Keratinocyte (primary cell): ENCODE measurements at regions not wholly inside any gene's neighbourhood (a gene's known extent, or its start where the extent isn't known, plus 50 kb on each side); places are given as distances from the start of the nearest gene placed in this dataset.

Experiments used
- DNase-seq: peaks from one replicate; pipeline ENCODE4 v3.0.0-alpha.2; 2011; ENCODE audit warnings: low read depth, missing footprints, low spot score
- FAIRE-seq: peaks from 2 replicates; lab custom pipeline; 2011; peaks lifted over from hg19 to GRCh38; lab: Jason Lieb, UNC
- H2AFZ ChIP-seq: 2 replicates; pipeline ENCODE4 v1.6.0; 2012; ENCODE audit warnings: low read length, control low read depth, inconsistent platforms; ENCODE audit not compliant: control insufficient read depth
- H3K27ac ChIP-seq: 2 replicates; pipeline ENCODE4 v1.5.1; 2011; ENCODE audit warnings: low read length; ENCODE audit not compliant: control insufficient read depth, insufficient read depth
- H3K27me3 ChIP-seq: 3 replicates; pipeline ENCODE4 v1.6.0; 2011; ENCODE audit warnings: low read length; ENCODE audit not compliant: control insufficient read depth, insufficient read depth; ENCODE audit errors: extremely low read depth
- H3K36me3 ChIP-seq, 2 experiments: 2 replicates in 1 of 2; 3 replicates in 1 of 2; pipeline ENCODE4 v1.5.1; 2011; ENCODE audit warnings: low read length in 2 of 2, mild to moderate bottlenecking in 1 of 2; ENCODE audit not compliant: control insufficient read depth in 2 of 2, insufficient read depth in 2 of 2; ENCODE audit errors: extremely low read depth in 1 of 2
- H3K4me1 ChIP-seq: 3 replicates; pipeline ENCODE4 v1.5.1; 2011; ENCODE audit warnings: low read length; ENCODE audit not compliant: control insufficient read depth, insufficient read depth; ENCODE audit errors: extremely low read depth
- H3K4me2 ChIP-seq: 3 replicates; pipeline ENCODE4 v1.6.0; 2011; ENCODE audit warnings: low read depth, low read length; ENCODE audit not compliant: control insufficient read depth, insufficient read depth; ENCODE audit errors: extremely low read depth
- H3K4me3 ChIP-seq, 3 experiments: fragments of 200-600 bp in 1 of 3; sonication (generic) in 1 of 3; 2 replicates in 2 of 3; 3 replicates in 1 of 3; pipeline ENCODE4 v1.5.1; 2011 to 2016; ENCODE audit warnings: low read length in 3 of 3, mild to moderate bottlenecking in 3 of 3, control low read depth in 2 of 3, inconsistent platforms in 1 of 3, low read depth in 1 of 3, mixed read lengths in 1 of 3, mixed run types in 1 of 3, moderate library complexity in 1 of 3; ENCODE audit not compliant: control insufficient read depth in 2 of 3, insufficient read depth in 2 of 3; ENCODE audit errors: extremely low read depth in 1 of 3
- H3K79me2 ChIP-seq: 2 replicates; pipeline ENCODE4 v1.6.0; 2012; ENCODE audit warnings: low read length; ENCODE audit not compliant: control insufficient read depth, insufficient read depth
- H3K9ac ChIP-seq: 3 replicates; pipeline ENCODE4 v1.6.0; 2011; ENCODE audit warnings: low read length; ENCODE audit not compliant: control insufficient read depth, insufficient read depth; ENCODE audit errors: extremely low read depth
- H3K9me1 ChIP-seq: 3 replicates; pipeline ENCODE4 v1.6.0; 2011; ENCODE audit warnings: low read length; ENCODE audit not compliant: control insufficient read depth, insufficient read depth; ENCODE audit errors: extremely low read depth
- H3K9me3 ChIP-seq: 2 replicates; pipeline ENCODE4 v1.5.1; 2012; ENCODE audit warnings: low read depth, low read length; ENCODE audit not compliant: control insufficient read depth
- H4K20me1 ChIP-seq: 3 replicates; pipeline ENCODE4 v1.6.0; 2011; ENCODE audit warnings: low read length; ENCODE audit not compliant: control insufficient read depth, insufficient read depth; ENCODE audit errors: extremely low read depth
- CTCF ChIP-seq, 3 experiments: IDR thresholded peaks in 1 of 3; conservative IDR thresholded peaks in 1 of 3; optimal IDR thresholded peaks in 1 of 3; 2 replicates in 2 of 3; 3 replicates in 1 of 3; pipeline versions ENCODE3 to v1.5.1; 2011; ENCODE audit warnings: low read length in 3 of 3, mild to moderate bottlenecking in 3 of 3, moderate library complexity in 2 of 3, control low read depth in 1 of 3, inconsistent platforms in 1 of 3; ENCODE audit not compliant: insufficient read depth in 2 of 3; ENCODE audit errors: extremely low read depth in 1 of 3
- EZH2 ChIP-seq: IDR thresholded peaks from one replicate; pipeline ENCODE4 v1.6.1; 2012; ENCODE audit warnings: inconsistent platforms, mild to moderate bottlenecking, low read length, moderate library complexity
- dilution Hi-C: fragments of 300-500 bp; cut with MboI; formaldehyde crosslinking; loops from one replicate; pipeline ENCODE4 v1.7.0; 2020; ENCODE audit warnings: low sequenced_read_pairs; ENCODE audit not compliant: extremely low pct_ligation_motif_present

GRCh38 chr7:52423251-52423650, 612.2 kb upstream of the POM121L12 start:
- Histone ChIP-seq H3K9ac (no peak overlapping the region), H3K27ac (no peak overlapping the region), H3K9me1 (no peaks in the 10 kb centered on the region), H2AFZ (no peak overlapping the region), H3K36me3 (no peaks in the 10 kb centered on the region), H3K4me3 (no peak overlapping the region), H3K9me3 (no peaks in the 10 kb centered on the region), H3K27me3 (no peaks in the 10 kb centered on the region), H3K4me2 (no peak overlapping the region), H3K79me2 (no peaks in the 10 kb centered on the region), H3K4me1 (no peaks in the 10 kb centered on the region), H4K20me1 (no peaks in the 10 kb centered on the region)
- no peak for DNase-seq
- dilution Hi-C loops = no loop called here
- FAIRE-seq = no peak
- TF ChIP-seq EZH2 (no peak), CTCF (optimal IDR thresholded peaks at IDR 0.05 in 1 of 3, IDR thresholded peaks at IDR 0.05 in 1 of 3, conservative IDR thresholded peaks at IDR 0.05 in 1 of 3; ENCODE audit: extremely low read depth in 1 of 3, insufficient read depth in 2 of 3, low read length in 3 of 3) (no peak)

DNA sequence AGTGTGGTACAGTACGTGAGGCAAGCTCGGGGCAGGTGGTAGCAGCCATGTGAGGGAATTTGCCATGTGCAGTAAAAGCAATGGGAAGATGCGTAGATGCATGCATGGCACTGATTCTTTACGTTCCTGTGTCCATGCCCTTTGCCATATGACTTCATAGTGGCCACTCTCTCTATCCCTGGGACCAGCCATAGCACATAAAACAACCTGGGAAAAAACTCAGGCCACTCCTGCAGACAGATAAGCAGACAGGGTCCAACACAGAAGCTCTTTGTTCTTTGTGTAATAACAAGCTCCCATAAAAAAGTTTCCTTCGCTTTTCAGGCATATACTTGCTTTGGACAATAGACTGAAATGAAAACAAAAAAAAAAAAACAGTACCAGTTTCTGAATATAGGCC, 622.4 kb upstream of the POM121L12 start:
- DNase-seq = no peak
- dilution Hi-C loops = no loop called here
- H3K9me3 ChIP-seq = no peaks in the 10 kb centered on the region

More for the DNA sequence above, 622.4 kb upstream of the POM121L12 start:
- Histone ChIP-seq H3K27me3 (no peaks in the 10 kb centered on the region), H4K20me1 (no peaks in the 10 kb centered on the region), H3K4me1 (no peaks in the 10 kb centered on the region), H2AFZ (no peak overlapping the region), H3K27ac (no peak overlapping the region), H3K4me3 (no peak overlapping the region), H3K9me1 (no peaks in the 10 kb centered on the region), H3K79me2 (no peaks in the 10 kb centered on the region), H3K4me2 (no peak overlapping the region), H3K9ac (no peak overlapping the region), H3K36me3 (no peaks in the 10 kb centered on the region)
- no peak for FAIRE-seq
- no peak for TF ChIP-seq EZH2
- no peak for TF ChIP-seq CTCF (optimal IDR thresholded peaks at IDR 0.05 in 1 of 3, IDR thresholded peaks at IDR 0.05 in 1 of 3, conservative IDR thresholded peaks at IDR 0.05 in 1 of 3; ENCODE audit: extremely low read depth in 1 of 3, insufficient read depth in 2 of 3, low read length in 3 of 3)
